GM12878 (cell line): ENCODE measurements at regions not wholly inside any gene's neighbourhood (a gene's known extent, or its start where the extent isn't known, plus 50 kb on each side); places are given as distances from the start of the nearest gene placed in this dataset.

Experiments
- ATAC-seq: fragments of 200-7000 bp; cut with Tn5 transposase; 3 replicates; pipeline ENCODE4 v1.9.1; 2020; ENCODE audit warnings: mild to moderate bottlenecking, moderate library complexity
- BruUV-seq: library from RNA; stranded (reverse); fragments of 400-500 nt; replicated peaks from 2 replicates; lab custom pipeline; 2021; lab: Mats Ljungman, UMichigan
- CTCF ChIA-PET: fragments of 300-600 bp; sonication (Branson Sonifier 250); formaldehyde crosslinking; extraction: SDS; loops from one replicate; lab custom pipeline; 2021; ENCODE audit warnings: inconsistent platforms; lab: Yijun Ruan, JAX
- POLR2A ChIA-PET: fragments of 350-600 bp; formaldehyde crosslinking; extraction: SDS; loops from one replicate; lab custom pipeline; 2021; ENCODE audit warnings: inconsistent platforms; lab: Charles Lee
- RAD21 ChIA-PET: fragments of 300-600 bp; sonication (Branson Sonifier 250); formaldehyde crosslinking; loops from one replicate; lab custom pipeline; 2023; ENCODE audit warnings: antibody characterized with exemption; ENCODE audit not compliant: unreplicated experiment; lab: Charles Lee
- SMC1A ChIA-PET: fragments of 300-600 bp; sonication (Branson Sonifier 250); formaldehyde crosslinking; loops from one replicate; lab custom pipeline; 2023; ENCODE audit not compliant: unreplicated experiment, uncharacterized antibody; lab: Charles Lee
- DNase-seq: peaks from one replicate; pipeline ENCODE4 v3.0.0-alpha.2; 2011; ENCODE audit warnings: low read depth, low spot score
- FAIRE-seq: peaks from 3 replicates; lab custom pipeline; 2011; peaks lifted over from hg19 to GRCh38; lab: Jason Lieb, UNC
- H2AFZ ChIP-seq: 2 replicates; pipeline ENCODE4 v1.6.0; 2011; ENCODE audit warnings: low read depth, low read length, control low read depth; ENCODE audit not compliant: control insufficient read depth
- H3K27ac ChIP-seq: 2 replicates; pipeline ENCODE4 v1.5.1; 2011; ENCODE audit warnings: control low read depth; ENCODE audit not compliant: control insufficient read depth, insufficient read depth
- H3K27me3 ChIP-seq, 2 experiments: replicated peaks in 1 of 2; 2 replicates each; pipeline versions ENCODE4 v1.6.0 to v1.6.1; 2011; ENCODE audit warnings: low read length in 1 of 2; ENCODE audit not compliant: control insufficient read depth in 2 of 2, insufficient read depth in 2 of 2
- H3K36me3 ChIP-seq, 2 experiments: 2 replicates each; pipeline ENCODE4 v1.5.1; 2011; ENCODE audit warnings: low read length in 1 of 2; ENCODE audit not compliant: control insufficient read depth in 2 of 2, insufficient read depth in 2 of 2
- H3K4me1 ChIP-seq: 2 replicates; pipeline ENCODE4 v1.6.1; 2011; ENCODE audit warnings: mild to moderate bottlenecking, low read length, moderate library complexity, mixed read lengths; ENCODE audit not compliant: control insufficient read depth, insufficient read depth
- H3K4me2 ChIP-seq: 2 replicates; pipeline ENCODE4 v1.6.0; 2011; ENCODE audit warnings: control low read depth; ENCODE audit not compliant: control insufficient read depth, insufficient read depth
- H3K4me3 ChIP-seq: fragments of 200-600 bp; sonication (generic); 2 replicates; pipeline ENCODE4 v1.5.1; 2016
- H3K79me2 ChIP-seq: 2 replicates; pipeline ENCODE4 v1.6.0; 2011; ENCODE audit warnings: low read length; ENCODE audit not compliant: control insufficient read depth, insufficient read depth
- H3K9ac ChIP-seq: 2 replicates; pipeline ENCODE4 v1.8.0; 2011; ENCODE audit warnings: low read length, control low read depth, mixed read lengths; ENCODE audit not compliant: control insufficient read depth, insufficient read depth
- H3K9me3 ChIP-seq: replicated peaks from 3 replicates; pipeline ENCODE4 v1.5.1; 2011; ENCODE audit warnings: mild to moderate bottlenecking, low read length; ENCODE audit not compliant: control insufficient read depth, insufficient read depth
- H4K20me1 ChIP-seq: 2 replicates; pipeline ENCODE4 v1.6.0; 2011; ENCODE audit not compliant: control insufficient read depth, insufficient read depth
- ATF2 ChIP-seq: IDR thresholded peaks from 2 replicates; pipeline ENCODE4 v1.6.1; 2012; ENCODE audit warnings: low read length, inconsistent platforms
- BCL3 ChIP-seq: IDR thresholded peaks from 2 replicates; pipeline ENCODE4 v1.6.1; 2011; ENCODE audit warnings: borderline replicate concordance, low read depth, mild to moderate bottlenecking, moderate library complexity, low read length; ENCODE audit not compliant: insufficient read depth, poor library complexity, severe bottlenecking
- CEBPZ ChIP-seq: fragments of 150-350 bp; IDR thresholded peaks from 2 replicates; pipeline ENCODE4 v1.6.1; 2016; ENCODE audit warnings: low read depth, low read length
- FOXK2 ChIP-seq: fragments of 450-650 bp; IDR thresholded peaks from 2 replicates; pipeline ENCODE4 v1.6.1; 2017; ENCODE audit warnings: mild to moderate bottlenecking, moderate library complexity
- HCFC1 ChIP-seq: fragments of 150-350 bp; IDR thresholded peaks from 2 replicates; pipeline ENCODE4 v1.6.1; 2014; ENCODE audit warnings: low read length
- JUND ChIP-seq: IDR thresholded peaks from 2 replicates; pipeline ENCODE4 v1.6.1; 2012; ENCODE audit warnings: low read depth, mild to moderate bottlenecking, low read length, improper control_type of control experiment, moderate library complexity
- PML ChIP-seq: IDR thresholded peaks from 2 replicates; pipeline ENCODE4 v1.6.1; 2012; ENCODE audit warnings: low read length, inconsistent platforms
- SIX5 ChIP-seq: IDR thresholded peaks from 2 replicates; pipeline ENCODE4 v1.6.1; 2011; ENCODE audit warnings: mild to moderate bottlenecking, low read depth, low read length, moderate library complexity; ENCODE audit not compliant: severe bottlenecking
- SMC3 ChIP-seq: IDR thresholded peaks from 2 replicates; pipeline ENCODE4 v1.6.1; 2011; ENCODE audit warnings: low read length, improper control_type of control experiment, borderline replicate concordance
- USF2 ChIP-seq: IDR thresholded peaks from 2 replicates; pipeline ENCODE4 v1.6.1; 2011; ENCODE audit warnings: low read depth, low read length, improper control_type of control experiment, borderline replicate concordance
- WRNIP1 ChIP-seq: IDR thresholded peaks from 2 replicates; pipeline ENCODE4 v1.6.1; 2011; ENCODE audit warnings: low read depth, low read length, improper control_type of control experiment, borderline replicate concordance
- WGBS: methylation state at CpG from one replicate; pipeline ENCODE4 v1.1.6; 2016; ENCODE audit warnings: low lambda C conversion rate; ENCODE audit not compliant: insufficient replicate concordance, insufficient coverage; ENCODE audit errors: missing lambda C conversion rate; 5-methylcytosine and 5-hydroxymethylcytosine counted together
- in situ Hi-C: fragments of 300-500 bp; cut with MboI; formaldehyde crosslinking; loops from 9 replicates; pipeline ENCODE4 v1.14.3; 2018; ENCODE audit warnings: mixed read lengths
- intact Hi-C: fragments of 100-400 bp; cut with micrococcal nuclease; formaldehyde crosslinking; loops from one replicate; pipeline ENCODE4 v1.14.2; 2022; ENCODE audit not compliant: unreplicated experiment

GRCh38 chr2:48202863-48203642 is 111.4 kb upstream of the FOXN2 start:
- ChIA-PET POLR2A (interaction anchor here (0.6 kb wide), 1 partner anchor 15 kb away, joined by 3 read pairs; no protein-coding TSS in a partner anchor), SMC1A (interaction anchor here (0.6 to 2.0 kb wide), 6 partner anchors 9 to 946 kb away, joined by 3 to 5 read pairs (median 3); no protein-coding TSS in a partner anchor), RAD21 (no interaction called here), CTCF (no interaction called here)
- Histone ChIP-seq H4K20me1 (no peaks in the 10 kb centered on the region), H2AFZ (no peak overlapping the region), H3K79me2 (no peaks in the 10 kb centered on the region), H3K4me3 (no peak overlapping the region), H3K4me1 (peaks cover 5% of the 10 kb centered on the region; the same call in 1 of the 2 replicates), H3K4me2 (no peak overlapping the region), H3K9ac (no peak overlapping the region), H3K36me3 (no peaks in the 10 kb centered on the region), H3K27me3 (no peaks in the 10 kb centered on the region), H3K27ac (no peak overlapping the region), H3K9me3 (no peaks in the 10 kb centered on the region)
- no TSS peak for BruUV-seq
- 89% methylated on average over 5 of the region's 5 CpGs for WGBS
- intact Hi-C loops (no loop called here), in situ Hi-C loops (no loop called here)
- ATAC-seq (no peak), FAIRE-seq (no peak), DNase-seq (no peak)
- no peak for TF ChIP-seq JUND
- TF ChIP-seq ATF2: no peak
- TF ChIP-seq PML: no peak
- TF ChIP-seq SMC3: no peak
- TF ChIP-seq CEBPZ: no peak
- no peak for TF ChIP-seq FOXK2
- no peak for TF ChIP-seq WRNIP1
- TF ChIP-seq SIX5: no peak
- TF ChIP-seq USF2: no peak
- TF ChIP-seq BCL3: no peak
- no peak for TF ChIP-seq HCFC1
